C4-2B (cell line): ENCODE measurements at regions not wholly inside any gene's neighbourhood (a gene's known extent, or its start where the extent isn't known, plus 50 kb on each side); places are given as distances from the start of the nearest gene placed in this dataset.

Experiments
- CTCF ChIP-seq: fragments of 450-650 bp; conservative IDR thresholded peaks from 2 replicates; pipeline ENCODE4 v1.5.1; 2017; ENCODE audit warnings: mild to moderate bottlenecking
- ZFX ChIP-seq: fragments of 450-650 bp; IDR thresholded peaks from 2 replicates; pipeline ENCODE4 v1.6.1; 2017

- TF ChIP-seq CTCF = no peak
- no peak for TF ChIP-seq ZFX
These were observed 172.7 kb downstream of the GADD45G start for GRCh38 chr9:89777544-89777943.
